Stimulated activated CD4-positive, alpha-beta T cell treated with anti-CD3 and anti-CD28 coated beads, Interleukin-4, amount 100 ng/mL, for 4 hours (primary cell): ENCODE measurements at regions not wholly inside any gene's neighbourhood (a gene's known extent, or its start where the extent isn't known, plus 50 kb on each side); places are given as distances from the start of the nearest gene placed in this dataset.
"Not testable (repeated sequence)": the region's sequence is repeated elsewhere in the genome, so short reads cannot be mapped to it uniquely, and the experiment has no call there.

ENCODE experiments used
- DNase-seq, 2 experiments: peaks; one replicate each; pipeline ENCODE4 v3.0.0-alpha.2; 2020

- DNase-seq: no peak
Observed at GRCh38 chr3:34066999-34067398, 268.6 kb downstream of the PDCD6IP start.

GRCh38 chr3:34067536-34068051 lies 269.2 kb downstream of the PDCD6IP start:
- DNase-seq: no peak

GRCh38 chr3:34068505-34068904 lies 270.1 kb downstream of the PDCD6IP start:
- DNase-seq: no peak

- DNase-seq: no peak
Observed at GRCh38 chr3:34070831-34071585, 272.6 kb downstream of the PDCD6IP start.

GRCh38 chr3:34072297-34072696 lies 273.9 kb downstream of the PDCD6IP start:
- no peak for DNase-seq

GRCh38 chr3:34073111-34073510 lies 274.7 kb downstream of the PDCD6IP start:
- no peak for DNase-seq

GRCh38 chr3:34073961-34074360 lies 275.5 kb downstream of the PDCD6IP start:
- DNase-seq: no peak

- DNase-seq: no peak
Observed at GRCh38 chr3:34075975-34076374, 277.5 kb downstream of the PDCD6IP start.

GRCh38 chr3:34077417-34078195 lies 279.2 kb downstream of the PDCD6IP start:
- no peak for DNase-seq

- no peak for DNase-seq
Observed at GRCh38 chr3:34078418-34078817, 280.0 kb downstream of the PDCD6IP start.

GRCh38 chr3:34079849-34080248 lies 281.4 kb downstream of the PDCD6IP start:
- not testable (repeated sequence) for DNase-seq

GRCh38 chr3:34090379-34090778 lies 291.9 kb downstream of the PDCD6IP start:
- not testable (repeated sequence) for DNase-seq

GRCh38 chr3:34090876-34091275 lies 292.4 kb downstream of the PDCD6IP start:
- DNase-seq: no peak

GRCh38 chr3:34094280-34094679 lies 295.9 kb downstream of the PDCD6IP start:
- not testable (repeated sequence) for DNase-seq

GRCh38 chr3:34102288-34102687 lies 303.9 kb downstream of the PDCD6IP start:
- no peak for DNase-seq

GRCh38 chr3:34106379-34106778 lies 307.9 kb downstream of the PDCD6IP start:
- DNase-seq: no peak

GRCh38 chr3:34106879-34107278 lies 308.4 kb downstream of the PDCD6IP start:
- no peak for DNase-seq

GRCh38 chr3:34107669-34108068 lies 309.2 kb downstream of the PDCD6IP start:
- no peak for DNase-seq

GRCh38 chr3:34109021-34109420 lies 310.6 kb downstream of the PDCD6IP start:
- no peak for DNase-seq

- no peak for DNase-seq
Observed at GRCh38 chr3:34109846-34110245, 311.4 kb downstream of the PDCD6IP start.

- no peak for DNase-seq
Observed at GRCh38 chr3:34111361-34111760, 312.9 kb downstream of the PDCD6IP start.

GRCh38 chr3:34112261-34112660 lies 313.8 kb downstream of the PDCD6IP start:
- DNase-seq: not testable (repeated sequence)

- DNase-seq: no peak
Observed at GRCh38 chr3:34131091-34131490, 332.7 kb downstream of the PDCD6IP start.

- DNase-seq: no peak
Observed at GRCh38 chr3:34132069-34132692, 333.8 kb downstream of the PDCD6IP start.
